ENCODE measurements at regions not wholly inside any gene's neighbourhood (a gene's known extent, or its start where the extent isn't known, plus 50 kb on each side); places are given as distances from the start of the nearest gene placed in this dataset.

GRCh38 chr6:34615574-34616226 is 59.6 kb upstream of the SPDEF start:
- TF ChIP-seq, protein P1, sequence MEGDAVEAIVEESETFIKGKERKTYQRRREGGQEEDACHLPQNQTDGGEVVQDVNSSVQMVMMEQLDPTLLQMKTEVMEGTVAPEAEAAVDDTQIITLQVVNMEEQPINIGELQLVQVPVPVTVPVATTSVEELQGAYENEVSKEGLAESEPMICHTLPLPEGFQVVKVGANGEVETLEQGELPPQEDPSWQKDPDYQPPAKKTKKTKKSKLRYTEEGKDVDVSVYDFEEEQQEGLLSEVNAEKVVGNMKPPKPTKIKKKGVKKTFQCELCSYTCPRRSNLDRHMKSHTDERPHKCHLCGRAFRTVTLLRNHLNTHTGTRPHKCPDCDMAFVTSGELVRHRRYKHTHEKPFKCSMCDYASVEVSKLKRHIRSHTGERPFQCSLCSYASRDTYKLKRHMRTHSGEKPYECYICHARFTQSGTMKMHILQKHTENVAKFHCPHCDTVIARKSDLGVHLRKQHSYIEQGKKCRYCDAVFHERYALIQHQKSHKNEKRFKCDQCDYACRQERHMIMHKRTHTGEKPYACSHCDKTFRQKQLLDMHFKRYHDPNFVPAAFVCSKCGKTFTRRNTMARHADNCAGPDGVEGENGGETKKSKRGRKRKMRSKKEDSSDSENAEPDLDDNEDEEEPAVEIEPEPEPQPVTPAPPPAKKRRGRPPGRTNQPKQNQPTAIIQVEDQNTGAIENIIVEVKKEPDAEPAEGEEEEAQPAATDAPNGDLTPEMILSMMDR (IDR thresholded peaks at IDR 0.05), result no peak
- WGBS, 3 donors, result 86 to 91% (median 87%) methylated on average over 7 of the region's 7 CpGs
- intact Hi-C loops (cut with DNase I), result no loop called here
- no peaks in the 10 kb centered on the region for H3K9me3 ChIP-seq
- DNase-seq, result no peak
- no peaks in the 10 kb centered on the region for H3K27me3 ChIP-seq (ENCODE audit: insufficient read depth in 3 of 3, low read length in 2 of 3)
- H3K4me3 ChIP-seq, result no peak overlapping the region
- peaks cover 14% of the 10 kb centered on the region for H3K4me1 ChIP-seq
- no peak for ATAC-seq
- no peak overlapping the region for H3K27ac ChIP-seq
- peaks cover 3 to 13% of the 10 kb centered on the region in 2 donors for H3K36me3 ChIP-seq (ENCODE audit: insufficient read depth in 1 of 2, low read depth in 1 of 2)

DNA sequence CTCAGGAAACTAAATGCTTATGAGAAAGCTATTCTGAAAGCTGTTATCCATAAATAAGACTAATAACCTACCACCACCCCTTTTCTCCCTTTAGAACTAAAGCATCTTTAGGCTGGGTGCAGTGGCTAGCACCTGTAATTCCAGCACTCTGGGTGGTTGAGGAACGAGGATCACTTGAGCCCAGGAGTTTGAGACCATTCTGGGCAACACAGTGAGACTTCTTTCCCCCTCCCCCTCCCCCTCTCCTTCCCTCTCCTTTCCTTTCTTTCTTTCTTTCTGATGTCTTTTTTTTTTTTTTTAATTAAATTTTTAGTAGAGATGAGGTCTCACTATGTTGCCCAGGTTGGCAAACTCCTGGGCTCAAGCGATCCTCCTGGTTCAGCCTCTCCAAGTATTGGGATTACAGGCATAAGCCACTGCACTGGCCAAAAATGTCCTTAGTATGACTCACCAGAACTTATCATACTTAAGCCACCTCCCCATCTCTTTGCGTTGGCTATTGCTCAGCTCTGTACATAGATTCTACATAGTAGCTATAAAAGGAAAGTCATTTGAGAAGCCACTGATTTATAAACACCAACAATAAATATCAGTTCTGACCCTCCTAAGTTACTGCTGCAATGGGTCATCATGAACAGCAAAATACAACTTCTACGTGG is 54.8 kb upstream of the SPDEF start:
- Histone ChIP-seq H3K36me3 (ENCODE audit: insufficient read depth in 1 of 2, low read depth in 1 of 2) (peaks cover 5 to 17% of the 10 kb centered on the region in 2 donors), H3K27ac (peak overlapping the region; percentile 74), H3K27me3 (ENCODE audit: insufficient read depth in 3 of 3, low read length in 2 of 3) (no peaks in the 10 kb centered on the region), H3K4me3 (no peak overlapping the region), H3K4me1 (peaks cover 35% of the 10 kb centered on the region), H3K9me3 (no peaks in the 10 kb centered on the region)
- intact Hi-C loops (cut with DNase I), result loop anchor here in 1 of 2 donors (2.0 kb wide), 1 partner anchor 152 kb away; no protein-coding TSS in a partner anchor
- DNase-seq (no peak), ATAC-seq (peak; percentile 40 to 67 (median 47))
- TF ChIP-seq, protein P1 (IDR thresholded peaks at IDR 0.05), result no peak
- 43 to 65% (median 45%) methylated on average over 4 of the region's 4 CpGs for WGBS, 3 donors

DNA sequence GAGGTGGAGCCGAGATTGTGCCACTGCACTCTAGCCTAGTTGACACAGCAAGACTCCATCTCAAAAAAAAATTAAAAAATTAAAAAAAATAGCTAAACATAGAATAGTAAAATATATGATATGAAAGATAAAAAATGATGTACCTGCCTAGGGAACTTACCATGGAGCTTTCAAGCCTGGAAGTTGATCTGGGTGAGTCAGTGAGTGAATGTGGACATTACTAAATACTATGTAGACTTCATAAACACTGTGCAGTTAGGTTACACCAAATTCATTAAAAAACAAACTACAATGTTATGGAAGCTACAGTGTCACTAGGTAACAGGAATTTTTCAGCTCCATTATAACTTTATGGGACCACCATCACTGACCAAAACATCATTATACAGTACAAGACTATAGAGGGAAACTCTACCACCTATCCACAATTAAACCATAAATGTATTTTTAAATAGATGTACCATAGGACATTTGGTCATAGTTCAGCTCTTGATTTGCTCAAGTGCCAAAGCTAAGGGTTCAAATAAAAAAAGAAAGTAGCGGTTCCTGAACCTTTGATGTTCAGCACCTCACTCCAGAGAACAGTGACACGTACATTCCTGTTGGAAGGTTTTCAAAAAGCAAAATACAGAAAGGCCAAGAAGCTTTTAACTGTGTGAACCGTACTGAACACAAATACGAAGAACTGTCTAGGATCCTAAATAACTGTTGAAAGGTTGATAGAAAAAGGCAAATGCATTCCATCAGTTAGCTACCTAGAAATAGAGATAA is 52.4 kb upstream of the SPDEF start:
- peaks cover 47% of the 10 kb centered on the region for H3K4me1 ChIP-seq
- H3K4me3 ChIP-seq, result no peak overlapping the region
- no peak for ATAC-seq
- no peaks in the 10 kb centered on the region for H3K27me3 ChIP-seq (ENCODE audit: insufficient read depth in 3 of 3, low read length in 2 of 3)
- DNase-seq, result no peak
- TF ChIP-seq, protein P1 (IDR thresholded peaks at IDR 0.05), result no peak
- intact Hi-C loops (cut with DNase I), result loop anchor here (2.0 to 10.0 kb wide), 4 partner anchors 81 to 444 kb away; no protein-coding TSS in a partner anchor
- 77 to 91% (median 81%) methylated on average over 5 of the region's 5 CpGs for WGBS, 3 donors
- peak overlapping the region; percentile 74 for H3K27ac ChIP-seq
- no peaks in the 10 kb centered on the region for H3K9me3 ChIP-seq
- peaks cover 5 to 27% of the 10 kb centered on the region in 2 donors for H3K36me3 ChIP-seq (ENCODE audit: insufficient read depth in 1 of 2, low read depth in 1 of 2)

DNA sequence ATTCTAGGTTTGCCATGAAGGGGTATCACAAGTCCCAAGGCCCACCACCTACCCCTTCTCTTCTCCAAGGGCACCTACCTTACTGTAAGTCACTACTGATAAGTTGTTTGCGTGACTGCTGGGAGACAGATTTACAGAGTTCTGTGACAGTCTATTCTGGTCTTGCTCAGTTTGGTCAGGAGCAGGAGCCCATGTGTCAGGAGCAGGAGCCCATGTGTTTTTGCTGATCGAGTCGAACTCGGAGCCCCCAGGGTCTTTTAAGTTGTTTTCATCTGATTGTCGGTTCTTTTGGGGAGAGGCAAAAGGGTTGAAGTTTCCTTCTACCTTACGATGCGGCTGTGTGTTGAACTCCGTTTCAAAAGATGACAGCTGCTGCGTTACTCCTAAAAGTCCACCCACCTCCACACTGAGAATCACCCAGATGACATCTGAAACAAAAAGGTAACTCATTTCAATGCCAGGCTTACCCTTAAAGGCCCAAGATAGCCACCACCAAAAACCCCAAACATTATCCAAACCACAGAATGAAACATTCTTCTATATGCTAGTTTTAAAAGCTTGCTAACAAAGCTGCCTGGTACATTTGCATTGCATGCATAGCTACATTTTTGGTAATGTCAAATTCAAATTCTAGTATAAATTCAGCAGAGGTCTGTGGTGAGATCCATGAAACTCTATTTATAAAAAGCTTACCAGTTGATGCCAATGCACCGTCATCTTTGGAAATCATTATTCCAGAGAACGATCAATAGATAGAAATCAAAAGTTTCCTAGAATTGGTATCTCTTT is 50.5 kb upstream of the SPDEF start:
- intact Hi-C loops (cut with DNase I), result loop anchor here (5.0 to 10.0 kb wide), 2 partner anchors 79 to 442 kb away; no protein-coding TSS in a partner anchor

More for the DNA sequence above, 50.5 kb upstream of the SPDEF start:
- no peaks in the 10 kb centered on the region for H3K27me3 ChIP-seq (ENCODE audit: insufficient read depth in 3 of 3, low read length in 2 of 3)
- H3K27ac ChIP-seq, result no peak overlapping the region
- H3K36me3 ChIP-seq (ENCODE audit: insufficient read depth in 1 of 2, low read depth in 1 of 2), result peaks cover 5 to 27% of the 10 kb centered on the region in 2 donors
- WGBS, 3 donors, result 90 to 94% (median 91%) methylated on average over 11 of the region's 11 CpGs
- ATAC-seq, result no peak
- TF ChIP-seq, protein P1 (IDR thresholded peaks at IDR 0.05), result no peak
- DNase-seq, result no peak
- no peak overlapping the region for H3K4me3 ChIP-seq
- peaks cover 58% of the 10 kb centered on the region for H3K4me1 ChIP-seq
- H3K9me3 ChIP-seq, result no peaks in the 10 kb centered on the region

Measured in psoas muscle (tissue), 7 donors.